ENCODE measurements at regions not wholly inside any gene's neighbourhood (a gene's known extent, or its start where the extent isn't known, plus 50 kb on each side); places are given as distances from the start of the nearest gene placed in this dataset.
"Not testable (repeated sequence)": the region's sequence is repeated elsewhere in the genome, so short reads cannot be mapped to it uniquely, and the experiment has no call there.

DNA sequence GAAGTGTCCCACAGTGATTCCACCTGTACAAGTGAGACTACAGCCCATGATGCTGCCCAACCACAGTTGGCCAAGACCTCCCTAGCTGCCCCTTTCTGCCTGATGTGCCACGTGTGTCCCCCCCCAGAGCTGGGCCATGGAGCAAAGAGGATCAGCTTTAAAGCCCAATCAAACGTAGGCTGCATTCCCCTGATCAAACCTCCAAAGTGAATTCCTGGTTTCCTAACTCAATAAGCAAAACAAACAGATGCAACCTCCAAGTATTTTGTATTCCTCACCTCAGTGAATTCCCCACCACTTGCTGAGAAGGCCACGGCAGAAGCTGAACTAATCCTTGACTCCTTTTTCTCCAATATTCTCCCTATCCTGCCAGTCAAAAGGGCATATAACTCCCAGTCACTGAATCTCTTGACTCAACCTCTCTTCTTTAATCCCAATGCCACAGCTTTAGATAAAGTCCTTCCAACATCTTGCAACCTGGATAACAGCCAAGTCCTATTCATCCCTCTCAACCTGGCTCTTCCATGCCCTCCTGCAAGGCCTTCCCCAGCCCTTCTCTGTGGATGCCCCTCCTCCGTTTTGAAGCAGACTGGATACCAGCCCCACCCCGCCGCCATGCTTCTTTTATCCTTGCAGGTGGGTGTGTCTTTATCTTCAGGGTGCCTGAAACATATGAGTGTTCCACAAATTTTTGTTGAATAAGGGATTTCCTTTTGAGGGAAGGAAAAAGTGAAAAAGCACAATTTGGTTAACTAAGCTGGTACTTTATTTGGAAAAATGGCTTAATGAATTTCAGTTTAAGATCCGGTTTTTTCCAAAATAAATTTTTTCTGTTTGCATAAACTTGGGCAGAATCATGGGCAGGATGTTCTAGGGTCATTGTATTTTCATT, 285.2 kb upstream of the MKLN1 start:
- no peak for DNase-seq (ENCODE audit: low read depth)

DNA sequence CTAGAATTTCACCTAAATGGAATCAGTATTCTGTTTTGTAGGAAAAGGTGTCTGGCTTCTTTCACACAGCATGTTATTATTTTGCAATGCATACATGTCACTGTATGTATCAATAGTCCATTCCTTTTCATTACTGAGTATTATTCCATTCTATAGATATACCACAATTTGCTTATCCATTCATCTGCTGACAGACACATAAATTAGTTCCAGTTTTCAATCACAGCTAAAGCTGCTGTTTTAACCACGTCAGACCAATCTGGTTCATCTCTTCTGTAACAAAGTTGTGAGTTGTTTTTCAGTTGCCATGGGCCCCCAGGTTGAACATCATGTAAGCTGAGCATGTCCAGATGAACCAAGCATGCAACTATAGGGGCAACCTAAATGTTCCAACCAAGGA, 282.1 kb upstream of the MKLN1 start:
- no peak for DNase-seq (ENCODE audit: low read depth)

DNA sequence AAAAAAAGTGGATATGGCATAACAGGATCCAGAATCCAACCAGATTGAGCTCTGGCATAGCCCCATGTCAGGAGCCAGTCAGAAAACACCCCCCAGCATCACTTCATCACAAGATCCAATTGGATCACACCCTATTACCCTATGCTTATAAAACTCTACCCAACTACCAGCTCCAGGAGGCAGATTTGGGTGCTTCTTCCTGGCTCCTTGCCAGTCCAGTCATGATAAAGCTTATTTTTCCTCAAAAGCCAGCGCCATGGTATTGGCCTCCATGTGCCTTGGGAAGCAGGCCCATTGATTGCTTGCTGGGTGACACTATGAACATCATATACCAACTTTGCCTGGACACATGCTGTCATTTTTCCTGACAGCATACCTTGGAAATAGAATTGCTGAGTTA, 281.4 kb upstream of the MKLN1 start:
- DNase-seq (ENCODE audit: low read depth) = no peak

DNA sequence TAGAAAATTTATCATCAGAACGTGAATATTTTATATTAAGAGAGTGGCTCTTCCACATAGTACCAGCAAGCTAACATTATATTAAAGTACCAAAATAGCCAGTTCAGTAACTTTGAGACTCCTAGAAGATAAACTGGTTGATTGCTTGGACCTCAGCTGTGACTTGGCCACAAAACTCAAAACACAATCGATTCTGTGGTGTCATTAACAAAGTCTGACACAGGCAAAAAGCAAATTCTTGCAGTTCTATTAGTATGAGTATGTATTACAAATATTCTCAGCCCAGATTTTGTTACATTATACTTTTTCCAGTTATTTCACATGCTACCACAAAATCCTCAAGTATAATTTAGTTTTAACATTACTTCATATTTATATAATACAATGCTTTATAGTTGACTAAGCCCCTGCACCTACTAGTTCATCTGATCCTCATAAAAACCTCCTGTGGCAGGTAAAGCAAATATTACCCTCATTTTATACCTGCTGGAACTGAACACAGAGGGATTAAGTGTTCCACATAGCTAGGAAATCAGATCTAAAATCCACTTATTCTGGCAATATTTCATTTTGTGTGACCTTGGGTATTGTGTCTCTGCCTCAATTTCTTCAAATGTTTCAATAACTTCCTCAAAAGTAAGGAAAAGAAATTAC, 279.9 kb upstream of the MKLN1 start:
- no peak for DNase-seq (ENCODE audit: low read depth)

DNA sequence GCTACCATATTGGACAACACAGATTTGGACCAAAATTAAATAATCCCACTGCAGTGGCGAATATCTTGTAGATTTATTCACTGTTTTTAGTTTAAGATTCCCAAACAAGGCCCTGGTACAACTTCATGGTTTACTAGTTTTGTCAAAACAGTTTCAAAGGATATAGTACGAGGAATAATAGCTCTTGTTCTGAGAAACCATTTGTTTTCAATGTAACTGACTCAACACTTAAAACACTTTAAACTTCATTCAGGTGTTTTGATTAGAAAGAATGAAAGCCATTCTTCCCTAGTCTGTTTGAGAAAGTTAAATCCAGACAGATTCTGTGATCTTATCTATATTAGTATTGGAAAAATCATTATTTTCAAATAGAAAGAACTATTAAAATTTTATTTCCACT, 276.4 kb upstream of the MKLN1 start:
- DNase-seq (ENCODE audit: low read depth) = no peak

DNA sequence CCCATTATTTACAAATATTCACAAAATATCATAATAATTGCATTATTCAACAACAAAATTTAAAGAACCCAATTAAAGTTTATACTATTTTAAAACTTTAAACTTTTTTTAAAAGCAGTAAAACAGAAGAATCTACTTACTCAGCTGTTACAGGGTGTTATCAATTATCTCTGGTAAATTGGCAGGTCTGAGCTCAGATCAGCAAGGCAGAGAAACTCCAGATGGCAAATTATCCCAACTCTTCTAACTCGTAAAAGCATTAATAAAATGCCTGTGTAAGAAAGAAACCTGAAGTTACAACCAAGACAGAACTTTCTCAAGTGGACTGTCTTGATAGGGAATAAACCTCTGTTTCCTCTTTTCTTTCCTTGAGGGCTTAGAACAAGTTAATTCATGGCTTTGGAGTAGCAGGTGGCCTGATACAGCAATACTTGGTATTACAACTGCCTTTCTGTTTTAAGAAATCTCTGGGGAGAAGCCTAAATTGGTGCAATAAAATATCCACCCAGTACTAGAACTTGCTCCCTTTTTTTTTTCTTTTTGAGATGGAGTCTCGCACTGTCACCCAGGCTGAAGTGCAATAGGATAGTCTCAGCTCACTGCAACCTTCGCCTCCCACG, 275.3 kb upstream of the MKLN1 start:
- no peak for DNase-seq (ENCODE audit: low read depth)

DNA sequence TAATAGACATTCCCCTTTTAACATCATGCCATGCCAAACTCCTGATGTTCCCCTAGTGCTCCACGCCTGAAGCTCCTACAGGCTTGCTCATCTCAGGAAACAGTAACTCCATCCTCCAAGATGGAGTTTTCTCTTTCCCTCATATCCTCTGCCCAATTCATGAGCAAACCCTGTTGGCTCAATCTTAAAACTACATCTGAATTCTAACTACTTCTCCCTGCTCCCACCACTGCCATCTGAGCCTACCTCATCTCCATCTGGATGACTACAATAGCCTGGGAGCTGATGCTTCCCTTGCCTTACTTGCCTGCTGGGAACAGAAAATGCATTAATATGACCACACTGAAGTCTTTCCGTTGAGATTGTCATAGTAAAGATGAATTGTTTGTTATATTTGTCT, 271.7 kb upstream of the MKLN1 start:
- DNase-seq (ENCODE audit: low read depth) = no peak

DNA sequence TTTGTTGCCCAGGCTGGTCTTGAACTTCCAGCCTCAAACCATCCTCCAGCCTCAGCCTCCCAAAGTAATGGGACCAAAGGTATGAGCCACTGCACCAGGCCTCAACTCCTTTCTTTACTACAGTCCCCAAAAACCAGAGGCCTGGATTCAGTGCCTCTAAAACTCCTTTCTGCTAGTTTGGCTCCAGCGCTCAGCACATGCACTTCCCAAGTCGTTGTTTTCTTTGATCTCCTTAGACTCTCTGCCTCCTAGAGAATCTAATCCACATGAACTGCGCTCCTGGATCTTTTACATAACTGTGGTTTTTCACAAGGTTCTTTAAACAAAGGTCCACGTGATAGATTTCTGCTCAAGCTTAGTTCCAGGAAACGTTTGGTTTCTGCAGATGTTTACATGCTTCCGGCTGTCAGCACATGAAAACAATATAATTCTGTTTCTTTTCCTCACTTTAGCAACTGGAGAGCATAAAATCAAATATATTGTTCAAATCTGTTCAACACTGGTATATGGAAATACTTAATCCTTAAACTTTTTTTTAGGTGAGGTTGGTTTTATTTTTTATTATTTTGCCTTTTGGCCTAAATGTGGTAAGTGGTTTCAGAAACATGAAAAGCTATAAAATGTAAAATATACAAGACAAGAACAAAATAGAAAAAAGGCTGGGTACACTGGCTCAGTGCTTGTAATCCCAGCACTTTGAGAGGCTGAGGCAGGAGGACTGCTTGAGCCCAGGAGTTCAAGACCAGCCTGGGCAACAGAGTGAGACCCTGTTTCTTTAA, 270.5 kb upstream of the MKLN1 start:
- peak; percentile 56 for DNase-seq (ENCODE audit: low read depth)

DNA sequence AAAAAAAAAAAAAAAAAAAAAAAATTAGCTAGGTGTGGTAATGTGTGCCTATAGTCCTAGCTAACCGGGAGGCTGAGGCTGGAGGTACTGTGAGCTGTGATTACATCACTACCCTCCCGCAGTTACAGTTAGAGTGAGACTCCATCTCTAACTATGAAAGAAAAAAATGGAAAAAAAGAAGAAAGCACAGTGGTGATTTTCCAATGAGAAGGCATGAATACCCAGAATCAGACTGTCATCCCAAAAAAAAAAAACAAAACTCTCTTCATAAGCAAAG, 269.9 kb upstream of the MKLN1 start:
- no peak for DNase-seq (ENCODE audit: low read depth)

DNA sequence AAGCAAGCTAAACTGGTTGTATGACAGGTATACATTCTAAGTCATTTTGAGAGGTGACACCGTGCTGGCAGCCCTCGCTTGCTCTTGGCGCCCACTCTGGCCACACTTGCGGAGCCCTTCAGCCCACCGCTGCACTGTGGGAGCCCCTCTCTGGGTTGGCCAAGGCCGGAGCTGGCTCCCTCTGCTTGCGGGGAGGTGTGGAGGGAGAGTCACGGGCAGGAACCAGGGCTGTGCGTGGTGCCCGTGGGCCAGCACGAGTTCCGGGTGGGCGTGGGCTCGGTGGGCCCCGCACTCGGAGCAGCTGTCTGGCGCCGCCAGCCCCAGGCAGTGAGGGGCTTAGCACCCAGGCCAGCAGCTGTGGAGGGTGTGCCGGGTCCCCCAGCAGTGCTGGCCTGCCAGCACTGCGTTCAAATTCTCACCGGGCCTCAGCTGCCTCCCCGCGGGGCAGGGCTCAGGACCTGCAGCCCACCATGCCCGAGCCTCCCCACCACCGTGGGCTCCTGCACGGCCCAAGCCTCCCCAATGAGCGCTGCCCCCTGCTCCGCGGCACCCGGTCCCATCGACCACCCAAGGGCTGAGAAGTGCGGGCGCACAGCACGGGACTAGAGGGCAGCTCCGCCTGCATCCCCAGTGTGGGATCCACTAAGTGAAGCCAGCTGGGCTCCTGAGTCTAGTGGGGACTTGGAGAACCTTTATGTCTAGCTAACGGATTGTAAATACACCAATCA, 269.0 kb upstream of the MKLN1 start:
- not testable (repeated sequence) for DNase-seq (ENCODE audit: low read depth)

DNA sequence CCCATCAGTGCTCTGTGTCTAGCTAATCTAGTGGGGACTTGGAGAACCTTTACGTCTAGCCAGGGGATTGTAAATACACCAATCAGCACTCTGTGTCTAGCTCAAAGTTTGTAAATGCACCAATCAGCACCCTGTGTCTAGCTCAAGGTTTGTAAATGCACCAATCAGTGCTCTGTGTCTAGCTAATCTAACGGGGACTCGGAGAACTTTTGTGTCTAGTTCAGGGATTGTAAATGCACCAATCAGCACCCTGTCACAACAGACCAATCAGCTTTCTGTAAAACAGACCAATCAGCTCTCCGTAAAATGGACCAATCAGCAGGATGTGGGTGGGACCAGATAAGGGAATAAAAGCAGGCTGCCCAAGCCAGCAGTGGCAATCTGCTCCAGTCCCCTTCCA, 268.3 kb upstream of the MKLN1 start:
- DNase-seq (ENCODE audit: low read depth) = not testable (repeated sequence)

DNA sequence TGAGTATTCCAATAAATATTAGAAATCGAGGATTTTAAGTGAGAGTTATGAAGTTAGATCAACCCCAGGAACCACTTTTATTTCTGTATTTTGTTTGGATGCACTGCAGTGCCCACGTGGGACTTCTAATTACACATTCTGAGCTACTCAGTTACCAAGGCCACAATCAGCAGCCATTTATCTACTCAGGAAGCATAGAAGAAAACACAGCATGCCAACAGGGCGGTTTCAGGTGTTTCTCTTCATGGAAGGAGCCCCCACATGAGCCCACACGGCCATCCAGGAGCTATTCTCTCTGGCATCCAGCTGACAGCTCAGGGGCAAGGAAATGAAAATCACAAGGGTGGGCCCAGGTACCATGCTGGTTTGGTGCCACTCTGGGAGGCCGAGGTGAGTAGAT, 266.5 kb upstream of the MKLN1 start:
- DNase-seq (ENCODE audit: low read depth) = no peak

DNA sequence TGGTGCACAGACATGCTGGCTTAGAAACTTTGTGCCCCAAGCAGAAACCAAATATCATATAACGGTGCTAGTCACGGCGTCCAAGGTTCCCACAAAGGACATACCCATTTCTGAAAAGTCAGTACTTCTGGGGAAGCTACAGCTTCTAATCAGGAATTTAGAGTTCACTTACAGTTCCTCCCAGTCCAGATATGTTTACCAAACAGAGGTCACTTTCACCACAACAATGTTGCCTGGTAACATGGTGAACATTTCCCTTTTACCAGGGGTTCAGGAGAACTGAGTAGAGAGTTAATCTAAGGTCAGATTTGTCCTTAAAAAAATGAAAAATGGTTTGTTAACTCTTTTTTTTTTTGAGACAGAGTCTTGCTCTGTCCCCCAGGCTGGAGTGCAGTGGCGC, 265.9 kb upstream of the MKLN1 start:
- no peak for DNase-seq (ENCODE audit: low read depth)

DNA sequence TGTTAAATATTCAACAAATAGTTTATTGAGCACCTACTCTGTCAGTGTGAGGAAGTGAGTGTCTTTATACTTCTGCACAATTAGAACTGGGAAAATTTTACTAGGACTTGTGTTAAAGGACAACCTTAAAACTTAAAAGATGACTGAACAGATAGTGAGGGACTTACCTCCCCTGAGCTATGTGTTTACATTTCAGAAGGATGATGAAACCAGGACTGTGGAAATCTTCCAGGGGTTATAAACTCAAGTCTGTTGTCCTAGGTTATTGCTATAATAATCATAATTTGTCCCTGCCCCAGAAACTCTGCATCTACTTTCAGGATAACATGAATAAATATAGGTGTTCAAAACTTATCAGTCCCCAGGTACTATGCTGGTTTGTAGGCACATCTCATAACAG, 261.0 kb upstream of the MKLN1 start:
- DNase-seq (ENCODE audit: low read depth) = no peak

DNA sequence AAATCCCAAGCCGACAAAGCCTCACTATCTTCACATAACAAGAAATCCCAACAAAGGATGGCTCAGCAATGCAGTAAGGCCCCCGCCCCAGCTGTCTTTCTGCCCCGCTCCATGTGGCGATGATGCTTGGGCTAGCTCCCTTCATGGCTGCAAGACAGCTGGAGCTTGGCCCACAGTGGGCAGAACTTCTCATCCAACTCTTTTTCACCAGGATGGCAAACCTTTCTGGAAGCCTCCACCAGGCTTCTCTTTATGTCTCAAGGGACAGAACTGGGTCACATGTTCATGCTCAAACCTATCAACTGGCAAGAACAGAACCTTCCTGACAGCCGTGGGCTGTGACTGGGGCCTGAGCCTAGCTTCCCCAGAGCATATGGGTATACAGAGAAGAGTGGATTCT, 260.5 kb upstream of the MKLN1 start:
- DNase-seq (ENCODE audit: low read depth) = peak; percentile 63

DNA sequence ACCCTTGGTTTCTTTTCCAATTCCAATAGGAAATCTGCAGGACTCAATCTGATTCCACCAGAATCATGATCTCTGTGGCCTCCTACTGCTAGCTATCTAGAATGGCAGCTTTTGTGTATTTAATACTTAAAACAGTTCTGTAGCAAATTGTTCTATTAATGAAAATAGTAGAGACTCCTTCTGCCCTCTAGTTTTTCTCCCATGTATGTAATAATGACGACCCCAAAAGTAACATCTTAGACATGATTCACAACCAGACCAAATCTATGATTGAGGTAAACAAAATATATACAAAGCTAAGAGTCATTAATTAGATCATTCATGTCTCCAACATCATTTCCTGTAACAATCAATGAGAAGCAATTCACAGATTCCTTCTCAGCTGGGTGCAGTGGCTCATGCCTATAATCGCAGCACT, 259.1 kb upstream of the MKLN1 start:
- no peak for DNase-seq (ENCODE audit: low read depth)

DNA sequence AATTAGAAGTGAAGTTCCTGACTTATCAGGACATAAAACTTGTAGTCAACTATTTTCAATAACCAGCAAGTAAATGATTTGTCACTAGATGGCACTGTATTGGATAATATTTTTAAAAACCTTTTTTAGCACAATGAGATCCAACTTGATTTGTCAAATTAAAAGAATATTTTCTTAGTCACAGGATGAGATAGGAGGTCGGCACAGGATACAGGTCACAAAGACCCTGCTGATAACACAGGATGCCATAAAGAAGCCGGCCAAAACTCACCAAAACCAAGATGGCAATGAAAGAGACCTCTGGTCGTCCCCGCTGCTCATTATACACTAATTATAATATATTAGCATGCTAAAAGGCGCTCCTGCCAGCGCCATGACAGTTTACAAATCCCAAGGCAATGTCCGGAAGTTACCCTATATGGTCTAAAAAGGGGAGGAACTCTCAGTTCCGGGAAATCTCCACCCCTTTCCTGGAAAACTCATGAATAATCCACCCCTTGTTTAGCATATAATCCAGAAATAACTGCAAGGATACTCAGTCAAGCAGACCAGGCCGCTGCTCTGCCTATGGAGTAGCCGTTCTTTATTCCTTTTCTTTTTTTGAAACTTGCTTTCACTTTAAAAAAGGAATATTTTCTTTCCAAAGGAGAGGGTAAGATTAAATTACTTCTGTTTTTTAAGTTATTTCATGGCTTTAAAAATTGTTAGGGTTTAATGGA, 255.7 kb upstream of the MKLN1 start:
- DNase-seq (ENCODE audit: low read depth) = peak; percentile 77

DNA sequence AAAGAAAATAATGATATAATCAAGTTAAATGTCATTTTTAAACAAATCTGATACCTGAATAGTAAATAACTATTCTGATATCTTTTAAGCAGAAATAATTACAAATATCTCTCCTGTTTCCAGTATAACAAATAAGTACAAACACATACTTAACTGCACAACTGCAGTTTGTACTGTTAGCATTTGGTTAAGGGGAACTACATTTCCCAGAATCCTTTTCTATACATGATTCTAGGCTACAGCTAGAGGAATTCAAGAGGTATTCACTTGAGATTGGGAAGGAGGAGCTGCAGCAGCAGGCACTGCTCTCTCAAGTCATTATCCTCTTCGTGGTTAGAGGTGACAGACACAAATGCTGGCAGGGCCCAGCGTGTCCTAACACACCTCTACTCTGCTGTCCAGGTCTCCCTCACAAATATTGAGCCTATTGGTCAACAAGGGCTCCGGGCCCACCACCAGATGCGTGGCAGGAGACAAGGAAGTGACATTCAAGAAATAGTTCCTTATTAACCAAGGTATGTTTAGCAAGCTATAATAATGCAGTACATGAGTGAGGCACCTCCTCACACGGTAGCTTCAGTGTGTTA, 255.1 kb upstream of the MKLN1 start:
- peak; percentile 48 for DNase-seq (ENCODE audit: low read depth)

DNA sequence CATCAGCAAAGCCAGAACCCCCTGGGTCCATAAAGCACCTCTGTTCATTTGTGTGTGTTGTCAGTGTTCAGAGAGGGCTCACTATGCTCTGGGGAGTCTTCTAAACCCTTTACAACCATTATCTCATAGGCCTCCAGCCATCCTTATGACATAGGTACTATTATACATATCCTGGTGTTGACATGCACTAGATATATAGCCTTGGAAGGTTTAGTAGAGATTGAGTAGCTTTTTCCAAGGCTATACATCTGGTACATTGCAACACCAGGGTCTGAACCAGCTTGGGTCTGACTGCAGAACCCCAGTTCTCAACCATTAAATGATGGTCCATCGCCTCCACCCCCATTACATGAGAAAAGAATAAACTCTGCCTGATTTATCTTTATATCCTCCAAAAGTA, 253.6 kb upstream of the MKLN1 start:
- DNase-seq (ENCODE audit: low read depth) = no peak

DNA sequence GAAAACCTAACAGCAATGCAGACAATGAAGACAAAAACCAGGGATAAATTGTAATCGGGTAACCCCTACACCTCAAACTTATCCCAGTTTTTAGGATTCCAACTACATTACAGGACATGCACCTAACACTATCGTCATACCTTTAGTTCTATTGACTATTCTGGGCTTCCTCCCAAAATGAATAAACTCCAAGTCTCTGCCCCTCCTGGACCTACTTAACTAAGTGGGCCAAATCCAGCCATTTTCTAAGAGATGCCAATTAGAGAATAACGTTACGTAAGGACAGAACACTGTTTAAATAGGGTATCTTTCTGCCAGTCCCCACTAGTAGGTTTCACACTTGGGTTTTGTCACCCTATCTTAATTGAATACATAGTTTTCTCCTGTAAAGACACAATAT, 253.1 kb upstream of the MKLN1 start:
- DNase-seq (ENCODE audit: low read depth) = no peak

DNA sequence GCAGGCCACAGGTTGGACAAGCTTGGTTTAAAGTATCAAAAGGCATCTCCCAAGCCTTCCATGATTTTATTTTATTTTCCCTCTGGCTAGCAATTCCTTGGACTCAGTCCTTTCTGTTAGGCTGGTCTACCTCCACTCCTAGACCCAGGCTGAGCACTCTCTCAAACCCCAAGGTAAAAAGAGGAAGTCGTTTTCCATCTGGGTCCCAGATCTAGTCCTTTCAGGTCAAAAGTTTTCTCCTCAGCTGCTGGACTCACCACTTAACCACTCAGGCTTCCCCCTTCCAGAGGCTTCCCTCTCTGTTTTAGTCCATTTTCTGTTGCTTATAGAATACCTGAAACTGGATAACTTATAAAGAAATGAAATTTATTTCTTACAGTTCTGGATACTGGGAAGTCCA, 252.3 kb upstream of the MKLN1 start:
- no peak for DNase-seq (ENCODE audit: low read depth)
